SK-N-SH (cell line): ENCODE measurements at regions not wholly inside any gene's neighbourhood (a gene's known extent, or its start where the extent isn't known, plus 50 kb on each side); places are given as distances from the start of the nearest gene placed in this dataset.

Experiments used
- EP300 ChIP-seq, 2 experiments: IDR thresholded peaks; 2 replicates each; pipeline versions ENCODE4 v1.4.0 to v1.6.1; 2012; ENCODE audit warnings: borderline replicate concordance in 1 of 2, low read depth in 1 of 2, low read length in 1 of 2
- GABPA ChIP-seq: IDR thresholded peaks from 2 replicates; pipeline ENCODE4 v1.4.0; 2012; ENCODE audit warnings: low read depth, mild to moderate bottlenecking
- JUND ChIP-seq: IDR thresholded peaks from 2 replicates; pipeline ENCODE4 v1.4.0; 2012
- MXI1 ChIP-seq: IDR thresholded peaks from 2 replicates; pipeline ENCODE4 v1.6.1; 2012; ENCODE audit warnings: mild to moderate bottlenecking, low read depth, low read length, improper control_type of control experiment
- POLR2AphosphoS5 ChIP-seq: IDR thresholded peaks from 2 replicates; pipeline ENCODE4 v1.6.1; 2012; ENCODE audit warnings: low read depth, low read length
- RAD21 ChIP-seq: IDR thresholded peaks from 2 replicates; pipeline ENCODE4 v1.6.1; 2012; ENCODE audit warnings: mild to moderate bottlenecking, low read length
- TEAD4 ChIP-seq: IDR thresholded peaks from 2 replicates; pipeline ENCODE4 v1.4.0; 2012; ENCODE audit warnings: mild to moderate bottlenecking, borderline replicate concordance; ENCODE audit not compliant: insufficient read depth
- YY1 ChIP-seq: IDR thresholded peaks from 2 replicates; pipeline ENCODE4 v1.4.0; 2012; ENCODE audit warnings: low read depth, mild to moderate bottlenecking
- TF ChIP-seq, protein P1 (sequence below): IDR thresholded peaks from 2 replicates; pipeline ENCODE4; 2012
- TF ChIP-seq, protein P2 (sequence below): IDR thresholded peaks from 2 replicates; pipeline ENCODE4 v1.6.1; 2012; ENCODE audit warnings: mild to moderate bottlenecking, low read depth, low read length, moderate library complexity
- TF ChIP-seq, protein P3 (sequence below): fragments of 200-600 bp; sonication (generic); IDR thresholded peaks from 2 replicates; pipeline ENCODE4 v1.6.1; 2017; ENCODE audit warnings: antibody characterized with exemption, mild to moderate bottlenecking, moderate library complexity

DNA sequence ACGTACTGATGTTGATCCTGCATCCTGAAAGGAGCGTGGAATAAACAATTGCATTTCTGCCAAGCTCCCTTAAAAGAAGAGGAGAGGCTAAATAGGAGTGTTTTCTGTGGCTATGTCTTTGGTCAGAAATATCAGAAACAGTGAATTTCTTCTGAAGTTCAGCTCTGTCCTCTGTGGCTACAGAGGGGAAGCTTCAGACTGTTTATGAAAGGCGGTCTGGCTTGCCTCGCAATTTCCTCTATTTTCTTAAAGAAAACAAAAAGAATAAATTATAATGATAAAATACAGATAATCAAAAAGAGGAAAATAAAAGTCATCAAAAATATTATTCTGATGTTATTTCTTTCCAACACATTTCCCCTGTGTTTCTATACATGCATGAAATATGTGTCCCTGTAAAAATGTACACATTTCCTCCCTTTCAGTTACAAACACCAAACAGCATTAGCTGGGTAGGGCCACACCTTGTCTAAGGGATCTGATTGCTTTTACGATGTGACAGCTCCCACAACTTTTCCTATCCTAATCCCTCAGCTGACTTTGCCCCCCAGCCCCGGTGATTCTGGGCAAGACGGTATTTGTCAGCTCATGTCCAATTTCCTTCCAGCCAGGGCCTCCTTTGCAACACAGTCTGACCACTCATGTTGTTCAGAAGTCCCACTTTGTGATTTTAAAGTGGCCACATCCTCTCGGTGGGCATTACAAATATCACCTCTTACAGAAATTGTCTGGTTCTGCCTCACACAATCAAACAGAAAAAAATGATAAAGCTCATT is 439.0 kb downstream of the HS3ST3B1 start:
- TF ChIP-seq, protein P1, sequence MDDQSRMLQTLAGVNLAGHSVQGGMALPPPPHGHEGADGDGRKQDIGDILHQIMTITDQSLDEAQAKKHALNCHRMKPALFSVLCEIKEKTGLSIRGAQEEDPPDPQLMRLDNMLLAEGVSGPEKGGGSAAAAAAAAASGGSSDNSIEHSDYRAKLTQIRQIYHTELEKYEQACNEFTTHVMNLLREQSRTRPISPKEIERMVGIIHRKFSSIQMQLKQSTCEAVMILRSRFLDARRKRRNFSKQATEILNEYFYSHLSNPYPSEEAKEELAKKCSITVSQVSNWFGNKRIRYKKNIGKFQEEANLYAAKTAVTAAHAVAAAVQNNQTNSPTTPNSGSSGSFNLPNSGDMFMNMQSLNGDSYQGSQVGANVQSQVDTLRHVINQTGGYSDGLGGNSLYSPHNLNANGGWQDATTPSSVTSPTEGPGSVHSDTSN: no peak
- TF ChIP-seq, protein P2, sequence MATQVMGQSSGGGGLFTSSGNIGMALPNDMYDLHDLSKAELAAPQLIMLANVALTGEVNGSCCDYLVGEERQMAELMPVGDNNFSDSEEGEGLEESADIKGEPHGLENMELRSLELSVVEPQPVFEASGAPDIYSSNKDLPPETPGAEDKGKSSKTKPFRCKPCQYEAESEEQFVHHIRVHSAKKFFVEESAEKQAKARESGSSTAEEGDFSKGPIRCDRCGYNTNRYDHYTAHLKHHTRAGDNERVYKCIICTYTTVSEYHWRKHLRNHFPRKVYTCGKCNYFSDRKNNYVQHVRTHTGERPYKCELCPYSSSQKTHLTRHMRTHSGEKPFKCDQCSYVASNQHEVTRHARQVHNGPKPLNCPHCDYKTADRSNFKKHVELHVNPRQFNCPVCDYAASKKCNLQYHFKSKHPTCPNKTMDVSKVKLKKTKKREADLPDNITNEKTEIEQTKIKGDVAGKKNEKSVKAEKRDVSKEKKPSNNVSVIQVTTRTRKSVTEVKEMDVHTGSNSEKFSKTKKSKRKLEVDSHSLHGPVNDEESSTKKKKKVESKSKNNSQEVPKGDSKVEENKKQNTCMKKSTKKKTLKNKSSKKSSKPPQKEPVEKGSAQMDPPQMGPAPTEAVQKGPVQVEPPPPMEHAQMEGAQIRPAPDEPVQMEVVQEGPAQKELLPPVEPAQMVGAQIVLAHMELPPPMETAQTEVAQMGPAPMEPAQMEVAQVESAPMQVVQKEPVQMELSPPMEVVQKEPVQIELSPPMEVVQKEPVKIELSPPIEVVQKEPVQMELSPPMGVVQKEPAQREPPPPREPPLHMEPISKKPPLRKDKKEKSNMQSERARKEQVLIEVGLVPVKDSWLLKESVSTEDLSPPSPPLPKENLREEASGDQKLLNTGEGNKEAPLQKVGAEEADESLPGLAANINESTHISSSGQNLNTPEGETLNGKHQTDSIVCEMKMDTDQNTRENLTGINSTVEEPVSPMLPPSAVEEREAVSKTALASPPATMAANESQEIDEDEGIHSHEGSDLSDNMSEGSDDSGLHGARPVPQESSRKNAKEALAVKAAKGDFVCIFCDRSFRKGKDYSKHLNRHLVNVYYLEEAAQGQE: no peak
- TF ChIP-seq POLR2AphosphoS5 (no peak), TEAD4 (no peak), GABPA (no peak), EP300 (IDR thresholded peaks at IDR 0.05; ENCODE audit: borderline replicate concordance in 1 of 2, low read depth in 1 of 2, low read length in 1 of 2) (no peak), YY1 (no peak), MXI1 (no peak), RAD21 (no peak), JUND (no peak)
- TF ChIP-seq, protein P3, sequence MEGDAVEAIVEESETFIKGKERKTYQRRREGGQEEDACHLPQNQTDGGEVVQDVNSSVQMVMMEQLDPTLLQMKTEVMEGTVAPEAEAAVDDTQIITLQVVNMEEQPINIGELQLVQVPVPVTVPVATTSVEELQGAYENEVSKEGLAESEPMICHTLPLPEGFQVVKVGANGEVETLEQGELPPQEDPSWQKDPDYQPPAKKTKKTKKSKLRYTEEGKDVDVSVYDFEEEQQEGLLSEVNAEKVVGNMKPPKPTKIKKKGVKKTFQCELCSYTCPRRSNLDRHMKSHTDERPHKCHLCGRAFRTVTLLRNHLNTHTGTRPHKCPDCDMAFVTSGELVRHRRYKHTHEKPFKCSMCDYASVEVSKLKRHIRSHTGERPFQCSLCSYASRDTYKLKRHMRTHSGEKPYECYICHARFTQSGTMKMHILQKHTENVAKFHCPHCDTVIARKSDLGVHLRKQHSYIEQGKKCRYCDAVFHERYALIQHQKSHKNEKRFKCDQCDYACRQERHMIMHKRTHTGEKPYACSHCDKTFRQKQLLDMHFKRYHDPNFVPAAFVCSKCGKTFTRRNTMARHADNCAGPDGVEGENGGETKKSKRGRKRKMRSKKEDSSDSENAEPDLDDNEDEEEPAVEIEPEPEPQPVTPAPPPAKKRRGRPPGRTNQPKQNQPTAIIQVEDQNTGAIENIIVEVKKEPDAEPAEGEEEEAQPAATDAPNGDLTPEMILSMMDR: no peak
